Activated T-cell treated with anti-CD3 and anti-CD28 coated beads, Interleukin-2, amount 50 U/mL, for 24 hours (primary cell): ENCODE measurements at regions not wholly inside any gene's neighbourhood (a gene's known extent, or its start where the extent isn't known, plus 50 kb on each side); places are given as distances from the start of the nearest gene placed in this dataset.

ENCODE experiments used
- DNase-seq: peaks from one replicate; pipeline ENCODE4 v3.0.0-alpha.2; 2020
- H3K27ac Mint-ChIP-seq: 2 replicates; pipeline ENCODE4 v1.8.0; 2020; ENCODE audit warnings: mild to moderate bottlenecking, mixed read lengths
- H3K27me3 Mint-ChIP-seq: 2 replicates; pipeline ENCODE4 v1.8.0; 2020; ENCODE audit warnings: mixed read lengths
- H3K36me3 Mint-ChIP-seq: 2 replicates; pipeline ENCODE4 v1.8.0; 2020; ENCODE audit warnings: low read depth, mixed read lengths
- H3K4me1 Mint-ChIP-seq: 2 replicates; pipeline ENCODE4 v1.8.0; 2020; ENCODE audit warnings: low read depth, mixed read lengths
- H3K4me3 Mint-ChIP-seq: 2 replicates; pipeline ENCODE4 v1.8.0; 2020; ENCODE audit warnings: mild to moderate bottlenecking, moderate library complexity, mixed read lengths
- H3K9me3 Mint-ChIP-seq: 2 replicates; pipeline ENCODE4 v1.8.0; 2020; ENCODE audit warnings: mixed read lengths

DNA sequence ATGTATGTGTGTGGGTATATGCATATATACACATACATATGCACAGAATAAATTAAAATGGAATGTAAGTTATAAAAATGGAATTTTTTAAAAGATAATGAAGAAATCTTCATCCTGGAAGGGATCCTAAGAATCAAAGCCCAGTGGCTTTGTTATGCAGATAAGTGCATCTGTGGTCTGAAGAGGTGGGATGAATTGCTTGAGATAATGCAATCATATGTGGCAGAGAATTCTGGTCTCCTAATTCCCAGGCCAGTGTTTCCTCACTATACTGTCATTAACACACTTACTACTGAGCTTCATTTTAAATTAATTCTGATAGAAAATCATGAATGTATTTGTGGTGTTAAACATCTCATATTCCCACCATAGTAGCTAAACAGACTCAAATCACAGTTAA is 86.7 kb upstream of the PRMT6 start:
- Mint-ChIP-seq H3K27ac (no peak overlapping the region), H3K4me3 (no peak overlapping the region), H3K9me3 (no peaks in the 10 kb centered on the region), H3K36me3 (no peaks in the 10 kb centered on the region), H3K4me1 (no peaks in the 10 kb centered on the region), H3K27me3 (no peaks in the 10 kb centered on the region)
- no peak for DNase-seq

- no peak for DNase-seq
- Mint-ChIP-seq H3K9me3 (no peaks in the 10 kb centered on the region), H3K27ac (no peak overlapping the region), H3K27me3 (no peaks in the 10 kb centered on the region), H3K36me3 (no peaks in the 10 kb centered on the region), H3K4me1 (no peaks in the 10 kb centered on the region), H3K4me3 (no peak overlapping the region)
Observed at GRCh38 chr1:106972074-106972473, 84.4 kb upstream of the PRMT6 start.

DNA sequence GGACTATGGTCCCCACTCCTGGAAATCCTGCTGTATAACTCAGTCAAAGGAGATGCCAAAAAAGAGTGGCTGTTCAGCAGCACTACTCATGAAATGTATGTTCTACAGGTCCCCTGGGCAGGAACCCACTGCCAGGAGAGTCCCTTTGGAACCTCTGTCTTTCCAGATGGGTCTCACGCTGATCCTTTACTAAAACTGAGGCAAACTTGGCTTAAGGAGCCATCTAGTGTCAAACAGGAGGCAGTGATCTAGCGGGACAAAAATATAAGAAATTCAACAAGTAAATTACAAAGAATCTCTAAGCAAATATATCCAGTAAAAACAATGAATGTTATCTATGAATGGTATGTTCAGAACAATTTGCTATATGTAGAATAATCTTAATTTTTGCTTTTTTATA is 80.5 kb upstream of the PRMT6 start:
- no peak for DNase-seq
- H3K4me3 Mint-ChIP-seq: no peak overlapping the region
- H3K36me3 Mint-ChIP-seq: no peaks in the 10 kb centered on the region
- H3K27ac Mint-ChIP-seq: no peak overlapping the region
- H3K9me3 Mint-ChIP-seq: no peaks in the 10 kb centered on the region
- H3K4me1 Mint-ChIP-seq: no peaks in the 10 kb centered on the region
- no peaks in the 10 kb centered on the region for H3K27me3 Mint-ChIP-seq

- no peak overlapping the region for H3K4me3 Mint-ChIP-seq
- DNase-seq: no peak
- H3K36me3 Mint-ChIP-seq: no peaks in the 10 kb centered on the region
- H3K27ac Mint-ChIP-seq: no peak overlapping the region
- no peaks in the 10 kb centered on the region for H3K27me3 Mint-ChIP-seq
- no peaks in the 10 kb centered on the region for H3K4me1 Mint-ChIP-seq
- no peaks in the 10 kb centered on the region for H3K9me3 Mint-ChIP-seq
Observed at GRCh38 chr1:106978477-106979322, 77.8 kb upstream of the PRMT6 start.

DNA sequence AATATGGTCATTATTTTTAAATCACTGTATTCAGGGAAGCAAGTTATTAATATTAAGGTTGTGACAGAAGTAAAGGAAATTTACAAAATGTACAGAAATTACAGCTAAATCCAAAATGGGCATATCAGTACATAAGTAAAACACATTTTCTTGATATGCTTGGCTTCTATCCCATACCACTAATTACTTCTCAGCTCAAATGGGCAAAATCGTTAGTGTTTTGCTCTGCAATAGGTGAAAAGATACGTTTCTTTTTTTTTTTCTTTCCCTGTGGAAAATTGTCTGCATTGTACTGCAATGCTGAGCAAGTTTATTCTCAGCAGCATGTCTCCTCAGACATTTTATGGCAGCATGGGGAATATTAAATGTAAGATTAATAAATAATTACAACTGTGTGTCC is 77.1 kb upstream of the PRMT6 start:
- Mint-ChIP-seq H3K9me3 (no peaks in the 10 kb centered on the region), H3K4me3 (no peak overlapping the region), H3K36me3 (no peaks in the 10 kb centered on the region), H3K27ac (no peak overlapping the region), H3K27me3 (no peaks in the 10 kb centered on the region), H3K4me1 (no peaks in the 10 kb centered on the region)
- no peak for DNase-seq

DNA sequence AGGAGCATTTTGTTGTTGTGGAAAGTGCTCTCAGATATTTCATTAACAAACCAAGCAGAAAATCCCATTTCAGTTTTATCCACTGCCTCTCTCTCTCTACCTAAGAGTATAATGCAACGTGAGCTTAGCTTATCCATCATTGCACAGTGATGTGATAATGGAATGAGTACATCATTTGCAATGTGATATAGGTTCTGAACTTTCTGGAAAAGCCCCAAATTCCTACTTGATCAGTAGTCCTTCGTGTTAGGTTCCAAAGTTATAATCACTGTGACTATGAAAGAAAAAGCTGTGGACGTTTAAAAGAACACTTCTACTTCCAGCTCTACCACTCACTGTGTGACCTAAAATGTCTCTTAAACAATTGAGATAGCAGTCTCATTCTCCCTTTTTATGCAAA is 76.4 kb upstream of the PRMT6 start:
- no peaks in the 10 kb centered on the region for H3K27me3 Mint-ChIP-seq
- DNase-seq: no peak
- H3K4me3 Mint-ChIP-seq: no peak overlapping the region
- H3K36me3 Mint-ChIP-seq: no peaks in the 10 kb centered on the region
- no peaks in the 10 kb centered on the region for H3K4me1 Mint-ChIP-seq
- no peaks in the 10 kb centered on the region for H3K9me3 Mint-ChIP-seq
- no peak overlapping the region for H3K27ac Mint-ChIP-seq

GRCh38 chr1:106984801-106985200 is 71.7 kb upstream of the PRMT6 start:
- Mint-ChIP-seq H3K27me3 (peaks cover 16% of the 10 kb centered on the region), H3K4me3 (no peak overlapping the region), H3K4me1 (no peaks in the 10 kb centered on the region), H3K27ac (no peak overlapping the region), H3K9me3 (no peaks in the 10 kb centered on the region), H3K36me3 (no peaks in the 10 kb centered on the region)
- DNase-seq: no peak

DNA sequence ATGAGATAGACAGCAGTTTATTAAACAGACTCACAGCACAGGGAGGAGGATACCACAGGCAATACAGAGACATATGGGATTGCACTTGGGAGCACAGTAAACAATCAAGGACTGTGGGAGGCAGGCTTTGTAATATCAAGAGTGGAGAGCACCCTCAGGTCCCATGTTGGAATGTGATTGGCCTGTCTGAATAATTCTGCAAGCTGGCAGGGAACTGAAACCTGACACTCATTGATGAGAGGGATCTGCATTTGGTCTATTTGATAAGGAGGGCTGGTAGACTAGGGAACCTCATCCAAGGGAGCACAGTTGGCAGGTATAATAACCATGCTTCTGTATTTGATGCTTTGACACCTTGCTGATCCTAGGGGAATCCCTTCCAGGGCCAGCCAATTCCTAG is 69.9 kb upstream of the PRMT6 start:
- no peak overlapping the region for H3K4me3 Mint-ChIP-seq
- no peak overlapping the region for H3K27ac Mint-ChIP-seq

GRCh38 chr1:106995970-106996369 is 60.5 kb upstream of the PRMT6 start:
- H3K27ac Mint-ChIP-seq: no peak overlapping the region
- no peaks in the 10 kb centered on the region for H3K36me3 Mint-ChIP-seq
- no peak overlapping the region for H3K4me3 Mint-ChIP-seq
- peaks cover 5% of the 10 kb centered on the region for H3K27me3 Mint-ChIP-seq
- H3K4me1 Mint-ChIP-seq: no peaks in the 10 kb centered on the region
- H3K9me3 Mint-ChIP-seq: peaks cover 5% of the 10 kb centered on the region
- no peak for DNase-seq

More for the DNA sequence above, 69.9 kb upstream of the PRMT6 start:
- no peaks in the 10 kb centered on the region for H3K4me1 Mint-ChIP-seq
- H3K9me3 Mint-ChIP-seq: no peaks in the 10 kb centered on the region
- no peaks in the 10 kb centered on the region for H3K36me3 Mint-ChIP-seq
- peaks cover 16% of the 10 kb centered on the region for H3K27me3 Mint-ChIP-seq
- DNase-seq: no peak

DNA sequence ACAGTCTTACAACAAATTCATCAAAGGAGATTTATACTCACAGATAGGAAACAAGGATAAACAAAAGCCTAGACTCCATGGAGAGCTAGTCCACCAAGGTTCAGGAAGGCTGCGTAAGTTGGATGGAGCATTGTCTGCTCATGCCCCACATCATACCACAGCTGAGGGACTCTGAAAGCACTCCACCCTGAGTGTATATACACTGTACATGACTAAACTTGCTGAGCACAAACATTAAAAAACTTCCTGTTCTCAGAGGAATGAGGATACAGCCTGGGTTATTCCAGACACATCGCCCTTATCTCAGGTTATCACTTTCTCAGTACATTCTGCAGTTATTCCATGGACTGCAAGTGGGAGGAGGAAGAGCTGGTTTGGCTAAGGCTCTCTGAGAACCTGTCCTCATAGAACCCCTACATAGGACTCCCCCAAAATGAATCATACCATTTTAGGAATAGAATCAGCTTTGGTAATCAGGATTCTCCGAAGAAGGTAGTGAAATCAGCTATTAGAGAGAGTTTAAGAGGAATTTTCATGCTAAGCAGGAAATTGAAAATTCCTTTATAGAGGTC is 58.0 kb upstream of the PRMT6 start:
- peaks cover 5% of the 10 kb centered on the region for H3K9me3 Mint-ChIP-seq
- no peaks in the 10 kb centered on the region for H3K36me3 Mint-ChIP-seq
- H3K27me3 Mint-ChIP-seq: peaks cover 5% of the 10 kb centered on the region
- no peak overlapping the region for H3K27ac Mint-ChIP-seq
- DNase-seq: no peak
- no peaks in the 10 kb centered on the region for H3K4me1 Mint-ChIP-seq
- H3K4me3 Mint-ChIP-seq: no peak overlapping the region

- Mint-ChIP-seq H3K27ac (no peak overlapping the region), H3K27me3 (peaks cover 5% of the 10 kb centered on the region), H3K36me3 (no peaks in the 10 kb centered on the region), H3K9me3 (peaks cover 2% of the 10 kb centered on the region), H3K4me1 (no peaks in the 10 kb centered on the region), H3K4me3 (no peak overlapping the region)
- DNase-seq: no peak
Observed at GRCh38 chr1:107000902-107001301, 55.6 kb upstream of the PRMT6 start.

GRCh38 chr1:107003972-107004371 is 52.5 kb upstream of the PRMT6 start:
- Mint-ChIP-seq H3K27me3 (peaks cover 6% of the 10 kb centered on the region), H3K36me3 (no peaks in the 10 kb centered on the region), H3K27ac (no peak overlapping the region), H3K9me3 (no peaks in the 10 kb centered on the region), H3K4me1 (no peaks in the 10 kb centered on the region), H3K4me3 (no peak overlapping the region)
- DNase-seq: no peak

DNA sequence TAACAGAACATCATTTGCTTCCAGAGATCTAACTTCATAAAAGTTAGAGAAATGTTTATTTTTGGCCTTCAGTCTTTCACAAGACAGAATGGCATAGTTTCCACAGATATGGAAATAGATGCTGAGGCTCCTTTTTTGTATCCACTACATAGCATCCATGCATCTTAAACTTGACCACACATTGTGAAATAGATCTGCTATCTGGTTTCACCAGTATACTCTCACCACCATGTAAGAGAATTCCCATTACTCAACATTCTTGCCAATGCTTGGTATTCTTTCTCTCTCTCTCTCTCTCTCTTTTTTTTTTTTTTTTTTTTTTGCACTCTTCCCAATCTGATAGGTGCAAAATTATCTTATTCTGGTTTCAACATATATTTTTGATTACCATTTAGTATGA is 52.1 kb upstream of the PRMT6 start:
- no peaks in the 10 kb centered on the region for H3K36me3 Mint-ChIP-seq
- H3K4me3 Mint-ChIP-seq: no peak overlapping the region
- no peak for DNase-seq
- H3K4me1 Mint-ChIP-seq: no peaks in the 10 kb centered on the region
- H3K27me3 Mint-ChIP-seq: peaks cover 11% of the 10 kb centered on the region
- no peaks in the 10 kb centered on the region for H3K9me3 Mint-ChIP-seq
- no peak overlapping the region for H3K27ac Mint-ChIP-seq
